ENCODE measurements at regions not wholly inside any gene's neighbourhood (a gene's known extent, or its start where the extent isn't known, plus 50 kb on each side); places are given as distances from the start of the nearest gene placed in this dataset.

DNA sequence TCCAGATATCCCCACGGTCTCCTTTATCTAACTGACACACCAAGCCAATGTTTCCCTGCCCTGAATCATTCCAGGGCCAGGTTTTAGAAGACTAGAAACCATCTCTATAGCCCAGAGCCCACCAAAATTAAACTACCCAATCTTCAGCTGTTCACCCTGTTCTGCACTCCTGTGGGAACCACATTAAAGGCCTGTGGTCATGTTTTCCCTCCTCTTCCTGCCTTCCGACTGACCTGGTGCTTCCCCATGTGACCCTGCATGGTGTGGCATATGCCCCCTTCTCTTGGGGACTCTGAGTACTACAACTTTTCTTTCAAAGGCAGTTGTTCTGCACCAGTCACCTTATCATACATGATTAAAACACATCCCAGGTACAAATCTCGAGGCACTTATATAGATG, 155.0 kb downstream of the TMEM200A start:
- no peak overlapping the region for H3K27ac Mint-ChIP-seq
- Histone ChIP-seq H3K4me1 (no peaks in the 10 kb centered on the region), H3K4me2 (no peak overlapping the region), H4K20me1 (ENCODE audit: low read depth) (no peaks in the 10 kb centered on the region), H3K27me3 (no peaks in the 10 kb centered on the region), H3F3A (ENCODE audit: low read depth) (no peaks in the 10 kb centered on the region), H3K36me3 (no peaks in the 10 kb centered on the region), H3K79me2 (ENCODE audit: low read depth) (no peaks in the 10 kb centered on the region), H3K9ac (no peak overlapping the region), H3K27ac (no peak overlapping the region), H3K4me3 (no peak overlapping the region), H3K9me3 (ENCODE audit: low read depth) (no peaks in the 10 kb centered on the region), H2AFZ (replicated peaks) (no peak overlapping the region)
- peaks cover 2% of the 10 kb centered on the region for H3K27me3 Mint-ChIP-seq (ENCODE audit: insufficient read depth, low read depth)
- TF ChIP-seq EZH2phosphoT487 (IDR thresholded peaks at IDR 0.05), result no peak
- TF ChIP-seq, protein P1, sequence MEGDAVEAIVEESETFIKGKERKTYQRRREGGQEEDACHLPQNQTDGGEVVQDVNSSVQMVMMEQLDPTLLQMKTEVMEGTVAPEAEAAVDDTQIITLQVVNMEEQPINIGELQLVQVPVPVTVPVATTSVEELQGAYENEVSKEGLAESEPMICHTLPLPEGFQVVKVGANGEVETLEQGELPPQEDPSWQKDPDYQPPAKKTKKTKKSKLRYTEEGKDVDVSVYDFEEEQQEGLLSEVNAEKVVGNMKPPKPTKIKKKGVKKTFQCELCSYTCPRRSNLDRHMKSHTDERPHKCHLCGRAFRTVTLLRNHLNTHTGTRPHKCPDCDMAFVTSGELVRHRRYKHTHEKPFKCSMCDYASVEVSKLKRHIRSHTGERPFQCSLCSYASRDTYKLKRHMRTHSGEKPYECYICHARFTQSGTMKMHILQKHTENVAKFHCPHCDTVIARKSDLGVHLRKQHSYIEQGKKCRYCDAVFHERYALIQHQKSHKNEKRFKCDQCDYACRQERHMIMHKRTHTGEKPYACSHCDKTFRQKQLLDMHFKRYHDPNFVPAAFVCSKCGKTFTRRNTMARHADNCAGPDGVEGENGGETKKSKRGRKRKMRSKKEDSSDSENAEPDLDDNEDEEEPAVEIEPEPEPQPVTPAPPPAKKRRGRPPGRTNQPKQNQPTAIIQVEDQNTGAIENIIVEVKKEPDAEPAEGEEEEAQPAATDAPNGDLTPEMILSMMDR (IDR thresholded peaks at IDR 0.05), result no peak
- TF ChIP-seq EZH2 (IDR thresholded peaks at IDR 0.05), result no peak
- no peaks in the 10 kb centered on the region for H3K36me3 Mint-ChIP-seq
- DNase-seq (ENCODE audit: low spot score), result no peak
- H3K4me3 Mint-ChIP-seq, result no peak overlapping the region
- no peaks in the 10 kb centered on the region for H3K4me1 Mint-ChIP-seq
- no peaks in the 10 kb centered on the region for H3K9me3 Mint-ChIP-seq

DNA sequence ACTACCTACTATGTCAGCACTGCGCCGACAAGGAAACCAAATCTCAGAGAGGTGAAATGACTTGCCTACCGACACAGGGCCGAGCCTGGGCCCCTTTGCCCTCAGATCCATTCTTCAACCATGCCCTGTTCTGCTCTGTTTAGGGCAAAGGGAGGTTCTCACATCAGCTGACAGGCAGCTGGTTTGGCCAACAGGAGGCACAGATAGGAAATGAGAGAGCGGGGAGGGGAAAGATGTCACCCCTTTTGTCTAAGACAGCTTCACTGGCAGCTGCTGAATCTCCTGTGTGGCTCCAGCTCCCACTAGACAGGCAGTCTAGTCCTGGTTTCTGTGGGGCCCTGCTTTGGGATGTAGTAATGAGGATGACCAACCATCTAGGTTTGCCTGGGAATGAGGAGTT, 158.7 kb downstream of the TMEM200A start:
- H2AFZ ChIP-seq (replicated peaks), result no peak overlapping the region
- no peaks in the 10 kb centered on the region for H3K36me3 ChIP-seq
- H4K20me1 ChIP-seq (ENCODE audit: low read depth), result no peaks in the 10 kb centered on the region
- H3K27me3 ChIP-seq, result no peaks in the 10 kb centered on the region
- no peak overlapping the region for H3K9ac ChIP-seq
- no peak overlapping the region for H3K27ac ChIP-seq
- H3K79me2 ChIP-seq (ENCODE audit: low read depth), result no peaks in the 10 kb centered on the region
- H3K4me3 ChIP-seq, result no peak overlapping the region
- H3K4me1 ChIP-seq, result no peaks in the 10 kb centered on the region
- H3K27me3 Mint-ChIP-seq (ENCODE audit: insufficient read depth, low read depth), result no peaks in the 10 kb centered on the region
- no peaks in the 10 kb centered on the region for H3K9me3 ChIP-seq (ENCODE audit: low read depth)
- no peak overlapping the region for H3K27ac Mint-ChIP-seq
- peak overlapping the region; percentile 22 for H3K4me3 Mint-ChIP-seq
- H3K4me1 Mint-ChIP-seq, result no peaks in the 10 kb centered on the region
- H3K36me3 Mint-ChIP-seq, result no peaks in the 10 kb centered on the region
- no peak for TF ChIP-seq EZH2 (IDR thresholded peaks at IDR 0.05)
- TF ChIP-seq, protein P1 (IDR thresholded peaks at IDR 0.05), result no peak
- no peak for TF ChIP-seq EZH2phosphoT487 (IDR thresholded peaks at IDR 0.05)
- peaks cover 2% of the 10 kb centered on the region for H3K9me3 Mint-ChIP-seq
- no peak overlapping the region for H3K4me2 ChIP-seq
- DNase-seq (ENCODE audit: low spot score), result peak; percentile 16
- no peaks in the 10 kb centered on the region for H3F3A ChIP-seq (ENCODE audit: low read depth)

DNA sequence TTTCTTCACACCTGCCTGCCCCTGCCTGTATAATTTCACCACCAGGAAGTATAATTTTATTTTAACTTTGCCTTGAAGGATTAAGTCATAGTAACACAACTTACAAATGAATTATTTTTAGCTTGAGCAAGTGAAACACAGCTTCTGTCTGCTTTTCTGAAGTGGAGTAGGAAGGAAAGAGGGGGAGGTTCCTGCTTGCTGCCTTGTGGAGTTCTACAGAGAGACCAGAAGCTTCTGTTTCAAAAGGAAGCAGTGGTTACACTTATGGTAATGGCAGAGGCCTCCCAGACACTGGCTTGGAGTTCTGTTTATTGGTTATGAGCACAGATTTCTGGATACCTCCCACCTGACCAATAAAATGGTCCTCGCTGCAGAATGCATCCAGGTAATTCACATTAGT, 159.6 kb downstream of the TMEM200A start:
- Histone ChIP-seq H3K4me1 (no peaks in the 10 kb centered on the region), H2AFZ (replicated peaks) (no peak overlapping the region), H3K4me2 (no peak overlapping the region), H3K36me3 (no peaks in the 10 kb centered on the region), H3F3A (ENCODE audit: low read depth) (no peaks in the 10 kb centered on the region), H3K79me2 (ENCODE audit: low read depth) (no peaks in the 10 kb centered on the region), H3K27me3 (no peaks in the 10 kb centered on the region), H4K20me1 (ENCODE audit: low read depth) (no peaks in the 10 kb centered on the region), H3K9ac (no peak overlapping the region), H3K27ac (no peak overlapping the region), H3K9me3 (ENCODE audit: low read depth) (no peaks in the 10 kb centered on the region), H3K4me3 (no peak overlapping the region)
- no peak for DNase-seq (ENCODE audit: low spot score)
- Mint-ChIP-seq H3K4me3 (no peak overlapping the region), H3K27me3 (ENCODE audit: insufficient read depth, low read depth) (peaks cover 4% of the 10 kb centered on the region), H3K36me3 (no peaks in the 10 kb centered on the region), H3K4me1 (no peaks in the 10 kb centered on the region), H3K9me3 (peaks cover 5% of the 10 kb centered on the region), H3K27ac (no peak overlapping the region)
- TF ChIP-seq, protein P1 (IDR thresholded peaks at IDR 0.05), result no peak
- no peak for TF ChIP-seq EZH2phosphoT487 (IDR thresholded peaks at IDR 0.05)
- no peak for TF ChIP-seq EZH2 (IDR thresholded peaks at IDR 0.05)
